ENCODE measurements at regions not wholly inside any gene's neighbourhood (a gene's known extent, or its start where the extent isn't known, plus 50 kb on each side); places are given as distances from the start of the nearest gene placed in this dataset.

GRCh38 chr4:183834252-183834651 is 70.9 kb upstream of the STOX2 start:
- TF ChIP-seq CTCF (IDR thresholded peaks at IDR 0.05; ENCODE audit: insufficient read depth, low read depth, low read length) (no peak), EZH2 (IDR thresholded peaks at IDR 0.05; ENCODE audit: insufficient read depth, low read length) (no peak)
